ENCODE measurements at regions not wholly inside any gene's neighbourhood (a gene's known extent, or its start where the extent isn't known, plus 50 kb on each side); places are given as distances from the start of the nearest gene placed in this dataset.
"Not testable (repeated sequence)": the region's sequence is repeated elsewhere in the genome, so short reads cannot be mapped to it uniquely, and the experiment has no call there.

GRCh38 chr9:31390403-31391025 lies 993.9 kb upstream of the ACO1 start:
- DNase-seq (ENCODE audit: low read depth in 2 of 2), result no peak

- no peak for DNase-seq (ENCODE audit: low read depth in 2 of 2)
These were observed 991.2 kb upstream of the ACO1 start for GRCh38 chr9:31393240-31393639.

GRCh38 chr9:31394015-31394473 lies 990.4 kb upstream of the ACO1 start:
- DNase-seq (ENCODE audit: low read depth in 2 of 2), result no peak

- DNase-seq (ENCODE audit: low read depth in 2 of 2), result no peak
These were observed 972.4 kb upstream of the ACO1 start for GRCh38 chr9:31412081-31412480.

GRCh38 chr9:31415164-31415563 lies 969.3 kb upstream of the ACO1 start:
- no peak for DNase-seq (ENCODE audit: low read depth in 2 of 2)

GRCh38 chr9:31418419-31418818 lies 966.0 kb upstream of the ACO1 start:
- no peak for DNase-seq (ENCODE audit: low read depth in 2 of 2)

GRCh38 chr9:31443630-31444457 lies 940.6 kb upstream of the ACO1 start:
- DNase-seq (ENCODE audit: low read depth in 2 of 2), result not testable (repeated sequence)

GRCh38 chr9:31445357-31445756 lies 939.1 kb upstream of the ACO1 start:
- no peak for DNase-seq (ENCODE audit: low read depth in 2 of 2)

- DNase-seq (ENCODE audit: low read depth in 2 of 2), result no peak
These were observed 938.5 kb upstream of the ACO1 start for GRCh38 chr9:31445960-31446359.

- no peak for DNase-seq (ENCODE audit: low read depth in 2 of 2)
These were observed 917.4 kb upstream of the ACO1 start for GRCh38 chr9:31467075-31467474.

GRCh38 chr9:31470051-31470450 lies 914.4 kb upstream of the ACO1 start:
- DNase-seq (ENCODE audit: low read depth in 2 of 2), result no peak

GRCh38 chr9:31471010-31471409 lies 913.4 kb upstream of the ACO1 start:
- no peak for DNase-seq (ENCODE audit: low read depth in 2 of 2)

GRCh38 chr9:31486630-31487029 lies 897.8 kb upstream of the ACO1 start:
- no peak for DNase-seq (ENCODE audit: low read depth in 2 of 2)

GRCh38 chr9:31490551-31491106 lies 893.8 kb upstream of the ACO1 start:
- DNase-seq (ENCODE audit: low read depth in 2 of 2), result no peak

- no peak for DNase-seq (ENCODE audit: low read depth in 2 of 2)
These were observed 892.2 kb upstream of the ACO1 start for GRCh38 chr9:31492229-31492628.

GRCh38 chr9:31500422-31500821 lies 884.0 kb upstream of the ACO1 start:
- no peak for DNase-seq (ENCODE audit: low read depth in 2 of 2)

- DNase-seq (ENCODE audit: low read depth in 2 of 2), result peak; percentile 6 to 15
These were observed 865.4 kb upstream of the ACO1 start for GRCh38 chr9:31519011-31519410.

GRCh38 chr9:31519424-31519823 lies 865.0 kb upstream of the ACO1 start:
- DNase-seq (ENCODE audit: low read depth in 2 of 2), result no peak

GRCh38 chr9:31519826-31520225 lies 864.6 kb upstream of the ACO1 start:
- DNase-seq (ENCODE audit: low read depth in 2 of 2), result no peak

- no peak for DNase-seq (ENCODE audit: low read depth in 2 of 2)
These were observed 864.0 kb upstream of the ACO1 start for GRCh38 chr9:31520301-31521085.

- no peak for DNase-seq (ENCODE audit: low read depth in 2 of 2)
These were observed 848.8 kb upstream of the ACO1 start for GRCh38 chr9:31535651-31536050.

- DNase-seq (ENCODE audit: low read depth in 2 of 2), result no peak
These were observed 848.0 kb upstream of the ACO1 start for GRCh38 chr9:31536471-31536870.
